Sigmoid colon (tissue), 6 donors: ENCODE measurements at regions not wholly inside any gene's neighbourhood (a gene's known extent, or its start where the extent isn't known, plus 50 kb on each side); places are given as distances from the start of the nearest gene placed in this dataset.
"Not testable (repeated sequence)": the region's sequence is repeated elsewhere in the genome, so short reads cannot be mapped to it uniquely, and the experiment has no call there.

Experiments used
- DNase-seq: peaks from one replicate; pipeline ENCODE4 v3.0.0-alpha.2; 2019
- H3K27ac ChIP-seq, 4 donors: fragments of 200-600 bp; sonication (generic); one replicate each; pipeline ENCODE4 v1.5.1; 2016 to 2019; ENCODE audit warnings: mild to moderate bottlenecking in 1 of 4
- H3K27me3 ChIP-seq, 3 donors: fragments of 200-600 bp; sonication (generic); one replicate each; pipeline ENCODE4 v1.5.1; 2019; ENCODE audit warnings: mild to moderate bottlenecking in 1 of 3
- H3K36me3 ChIP-seq, 4 donors: fragments of 200-600 bp; sonication (generic); one replicate each; pipeline ENCODE4 v1.5.1; 2016 to 2019
- H3K4me1 ChIP-seq, 4 donors: fragments of 200-600 bp; sonication (generic); one replicate each; pipeline ENCODE4 v1.5.1; 2017 to 2019
- H3K4me3 ChIP-seq, 4 donors: fragments of 200-600 bp; sonication (generic); one replicate each; pipeline ENCODE4 v1.5.1; 2017 to 2019; ENCODE audit warnings: mild to moderate bottlenecking in 2 of 4, moderate library complexity in 1 of 4
- H3K9me3 ChIP-seq, 4 donors: fragments of 200-600 bp in 3 of 4; sonication (generic) in 3 of 4; one replicate each; pipeline versions ENCODE4 v1.5.1 to v1.6.1; 2013 to 2019
- CTCF ChIP-seq, 4 experiments: fragments of 450-650 bp in 3 of 4; fragments of 200-600 bp in 1 of 4; IDR thresholded peaks; one replicate each; pipeline ENCODE4 v1.5.1; 2016 to 2019; ENCODE audit warnings: antibody characterized with exemption in 4 of 4, mild to moderate bottlenecking in 3 of 4, moderate library complexity in 2 of 4
- EP300 ChIP-seq, 4 donors: sonication (generic); formaldehyde crosslinking; IDR thresholded peaks; one replicate each; pipeline ENCODE4 v1.6.1; 2017; ENCODE audit warnings: antibody characterized with exemption in 4 of 4
- POLR2A ChIP-seq, 2 donors: fragments of 450-650 bp; IDR thresholded peaks; one replicate each; pipeline ENCODE4 v1.6.1; 2016; ENCODE audit warnings: antibody characterized with exemption in 2 of 2, mild to moderate bottlenecking in 2 of 2, moderate library complexity in 2 of 2
- POLR2AphosphoS5 ChIP-seq, 4 donors: sonication (generic); formaldehyde crosslinking; IDR thresholded peaks; one replicate each; pipeline ENCODE4 v1.6.1; 2017; ENCODE audit warnings: antibody characterized with exemption in 4 of 4
- WGBS, 2 donors: extraction: QIAGEN DNeasy Blood & Tissue Kit; methylation state at CpG; one replicate each; pipeline ENCODE4 v1.1.7; 2013; 5-methylcytosine and 5-hydroxymethylcytosine counted together
- intact Hi-C: fragments of 100-400 bp; cut with DNase I; formaldehyde crosslinking; loops from one replicate; pipeline ENCODE4 v1.15.1; 2023
- donor health status: healthy with polysubstance abuse.
- donor health status: healthy.

GRCh38 chr20:47430862-47431588 lies 70.7 kb upstream of the NCOA3 start:
- Histone ChIP-seq H3K4me3 (no peak overlapping the region), H3K4me1 (no peaks in the 10 kb centered on the region), H3K9me3 (peaks cover 0 to 10% (median 7%) of the 10 kb centered on the region in 4 donors), H3K27me3 (no peaks in the 10 kb centered on the region), H3K36me3 (no peaks in the 10 kb centered on the region), H3K27ac (no peak overlapping the region)
- no peak for DNase-seq
- 94 to 95% methylated on average over 5 of the region's 5 CpGs for WGBS, 2 donors
- intact Hi-C loops: no loop called here
- TF ChIP-seq POLR2A (IDR thresholded peaks at IDR 0.05) (no peak), EP300 (IDR thresholded peaks at IDR 0.05) (no peak), POLR2AphosphoS5 (IDR thresholded peaks at IDR 0.05) (no peak), CTCF (IDR thresholded peaks at IDR 0.05) (no peak)

- Histone ChIP-seq H3K4me1 (no peaks in the 10 kb centered on the region), H3K27ac (no peak overlapping the region), H3K4me3 (no peak overlapping the region), H3K9me3 (peaks cover 0 to 4% (median 0%) of the 10 kb centered on the region in 4 donors), H3K27me3 (no peaks in the 10 kb centered on the region), H3K36me3 (no peaks in the 10 kb centered on the region)
- WGBS, 2 donors: 72 to 77% methylated on average over 3 of the region's 3 CpGs
- intact Hi-C loops: no loop called here
- no peak for DNase-seq
- TF ChIP-seq POLR2A (IDR thresholded peaks at IDR 0.05) (no peak), POLR2AphosphoS5 (IDR thresholded peaks at IDR 0.05) (no peak), EP300 (IDR thresholded peaks at IDR 0.05) (no peak), CTCF (IDR thresholded peaks at IDR 0.05) (no peak)
These were observed 68.9 kb upstream of the NCOA3 start for GRCh38 chr20:47432834-47433210.

- intact Hi-C loops, DNase-seq: not testable (repeated sequence)
These were observed 67.4 kb upstream of the NCOA3 start for GRCh38 chr20:47434128-47434779.

GRCh38 chr20:47438464-47439381 lies 63.0 kb upstream of the NCOA3 start:
- H3K27ac ChIP-seq: peak overlapping the region in 1 of 4 donors; percentile 38
- no peak overlapping the region for H3K4me3 ChIP-seq
- H3K4me1 ChIP-seq: no peaks in the 10 kb centered on the region
- no peaks in the 10 kb centered on the region for H3K9me3 ChIP-seq
- TF ChIP-seq POLR2A (IDR thresholded peaks at IDR 0.05) (no peak), POLR2AphosphoS5 (IDR thresholded peaks at IDR 0.05) (no peak), CTCF (IDR thresholded peaks at IDR 0.05) (peak in 1 of 4 experiments; percentile 15)
- no peak for DNase-seq
- intact Hi-C loops: no loop called here
- H3K27me3 ChIP-seq: no peaks in the 10 kb centered on the region
- H3K36me3 ChIP-seq: no peaks in the 10 kb centered on the region
- 64 to 76% methylated on average over 18 of the region's 18 CpGs for WGBS, 2 donors

More at GRCh38 chr20:47434128-47434779, 67.4 kb upstream of the NCOA3 start:
- not testable (repeated sequence) for H3K9me3 ChIP-seq, H3K4me1 ChIP-seq, H3K4me3 ChIP-seq, H3K27ac ChIP-seq, H3K36me3 ChIP-seq, H3K27me3 ChIP-seq
- 88 to 90% methylated on average over 13 of the region's 13 CpGs for WGBS, 2 donors
